MM.1S (cell line): ENCODE measurements at regions not wholly inside any gene's neighbourhood (a gene's known extent, or its start where the extent isn't known, plus 50 kb on each side); places are given as distances from the start of the nearest gene placed in this dataset.

Experiments
- EZH2 ChIP-seq: fragments of 300-600 bp; sonication (generic); optimal IDR thresholded peaks from 2 replicates; pipeline ENCODE3; 2017; ENCODE audit warnings: low read depth, mild to moderate bottlenecking, antibody characterized with exemption, low read length, mixed read lengths
- EZH2phosphoT487 ChIP-seq: fragments of 300-600 bp; sonication (generic); IDR thresholded peaks from 2 replicates; pipeline ENCODE4 v1.6.1; 2018; ENCODE audit warnings: antibody characterized with exemption, low read length
- TF ChIP-seq, protein P1 (sequence below): fragments of 300-600 bp; sonication (generic); IDR thresholded peaks from 2 replicates; pipeline ENCODE4 v1.5.1; 2016; ENCODE audit warnings: antibody characterized with exemption, low read length, mixed read lengths

DNA sequence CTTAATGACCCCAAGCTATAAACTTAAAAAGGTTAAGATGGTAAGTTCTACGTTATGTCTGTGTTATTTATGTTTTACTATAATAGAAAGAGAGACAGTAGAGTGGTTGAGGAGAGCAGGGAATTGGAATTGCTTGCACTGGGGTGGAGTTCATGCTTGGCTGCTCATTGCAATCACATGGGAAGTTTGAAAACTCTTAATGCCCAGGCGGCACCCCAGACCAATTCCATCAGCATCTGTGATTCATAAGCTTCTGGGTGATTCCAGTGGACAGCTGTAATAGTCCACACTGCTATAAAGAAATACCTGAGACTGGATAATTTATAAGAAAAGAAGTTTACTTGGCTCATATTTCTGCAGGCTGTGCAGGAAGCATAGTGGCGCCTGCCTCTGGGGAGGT, 323.9 kb upstream of the MSX2 start:
- TF ChIP-seq, protein P1, sequence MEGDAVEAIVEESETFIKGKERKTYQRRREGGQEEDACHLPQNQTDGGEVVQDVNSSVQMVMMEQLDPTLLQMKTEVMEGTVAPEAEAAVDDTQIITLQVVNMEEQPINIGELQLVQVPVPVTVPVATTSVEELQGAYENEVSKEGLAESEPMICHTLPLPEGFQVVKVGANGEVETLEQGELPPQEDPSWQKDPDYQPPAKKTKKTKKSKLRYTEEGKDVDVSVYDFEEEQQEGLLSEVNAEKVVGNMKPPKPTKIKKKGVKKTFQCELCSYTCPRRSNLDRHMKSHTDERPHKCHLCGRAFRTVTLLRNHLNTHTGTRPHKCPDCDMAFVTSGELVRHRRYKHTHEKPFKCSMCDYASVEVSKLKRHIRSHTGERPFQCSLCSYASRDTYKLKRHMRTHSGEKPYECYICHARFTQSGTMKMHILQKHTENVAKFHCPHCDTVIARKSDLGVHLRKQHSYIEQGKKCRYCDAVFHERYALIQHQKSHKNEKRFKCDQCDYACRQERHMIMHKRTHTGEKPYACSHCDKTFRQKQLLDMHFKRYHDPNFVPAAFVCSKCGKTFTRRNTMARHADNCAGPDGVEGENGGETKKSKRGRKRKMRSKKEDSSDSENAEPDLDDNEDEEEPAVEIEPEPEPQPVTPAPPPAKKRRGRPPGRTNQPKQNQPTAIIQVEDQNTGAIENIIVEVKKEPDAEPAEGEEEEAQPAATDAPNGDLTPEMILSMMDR: no peak
- TF ChIP-seq EZH2: no peak
- no peak for TF ChIP-seq EZH2phosphoT487
